IMR-90 (cell line): ENCODE measurements at regions not wholly inside any gene's neighbourhood (a gene's known extent, or its start where the extent isn't known, plus 50 kb on each side); places are given as distances from the start of the nearest gene placed in this dataset.

Experiments
- ATAC-seq: fragments of 200-7000 bp; cut with Tn5 transposase; 2 replicates; pipeline ENCODE4 v1.9.1; 2020; ENCODE audit warnings: low read depth, mild to moderate bottlenecking, moderate library complexity
- BruUV-seq: library from RNA; stranded (reverse); fragments of 400-500 nt; replicated peaks from 2 replicates; lab custom pipeline; 2021; lab: Mats Ljungman, UMichigan
- CTCF ChIA-PET: fragments of 300-600 bp; formaldehyde crosslinking; extraction: SDS; loops from one replicate; lab custom pipeline; 2021; ENCODE audit warnings: antibody characterized with exemption; lab: Yijun Ruan, JAX
- POLR2A ChIA-PET: fragments of 300-600 bp; sonication (Branson Sonifier 250); formaldehyde crosslinking; loops from one replicate; lab custom pipeline; 2022; ENCODE audit warnings: antibody characterized with exemption; ENCODE audit not compliant: unreplicated experiment; lab: Charles Lee
- DNase-seq: peaks from one replicate; pipeline ENCODE4 v3.0.0; 2013
- H2AFZ ChIP-seq: replicated peaks from 2 replicates; pipeline ENCODE3; 2013; ENCODE audit warnings: low read length, mild to moderate bottlenecking; ENCODE audit not compliant: poor library complexity
- H2AK5ac ChIP-seq: 2 replicates; pipeline ENCODE4 v1.6.1; 2013; ENCODE audit warnings: low read depth, low read length, inconsistent platforms
- H2AK9ac ChIP-seq: replicated peaks from 2 replicates; pipeline ENCODE3; 2013; ENCODE audit warnings: mild to moderate bottlenecking, low read depth, low read length, moderate library complexity; ENCODE audit not compliant: poor library complexity
- H2BK120ac ChIP-seq: 2 replicates; pipeline ENCODE4 v1.6.1; 2013; ENCODE audit warnings: low read depth, low read length, inconsistent platforms
- H2BK15ac ChIP-seq: 3 replicates; pipeline ENCODE4 v1.6.1; 2013; ENCODE audit warnings: low read depth, low read length, inconsistent platforms
- H2BK20ac ChIP-seq: 2 replicates; pipeline ENCODE4 v1.6.1; 2013; ENCODE audit warnings: low read depth, mild to moderate bottlenecking, inconsistent platforms, low read length, moderate library complexity
- H2BK5ac ChIP-seq: 2 replicates; pipeline ENCODE4 v1.6.1; 2013; ENCODE audit warnings: mild to moderate bottlenecking, low read depth, low read length, inconsistent platforms; ENCODE audit not compliant: poor library complexity, severe bottlenecking
- H3K14ac ChIP-seq: replicated peaks from 2 replicates; pipeline ENCODE4 v1.6.1; 2013; ENCODE audit warnings: low read depth, low read length, inconsistent platforms
- H3K18ac ChIP-seq: 2 replicates; pipeline ENCODE4 v1.6.1; 2013; ENCODE audit warnings: low read depth, low read length, control low read depth
- H3K23ac ChIP-seq: 2 replicates; pipeline ENCODE4 v1.6.1; 2013; ENCODE audit warnings: low read depth, low read length, inconsistent platforms
- H3K27ac ChIP-seq: 2 replicates; pipeline ENCODE4 v1.5.1; 2013; ENCODE audit warnings: mild to moderate bottlenecking, control low read depth, low read length; ENCODE audit not compliant: insufficient read depth
- H3K27me3 ChIP-seq: 2 replicates; pipeline ENCODE4 v1.6.1; 2013; ENCODE audit warnings: low read length; ENCODE audit not compliant: control insufficient read depth, insufficient read depth
- H3K36me3 ChIP-seq: 2 replicates; pipeline ENCODE4 v1.6.1; 2013; ENCODE audit warnings: low read length, mixed read lengths; ENCODE audit not compliant: control insufficient read depth, insufficient read depth
- H3K4ac ChIP-seq: 2 replicates; pipeline ENCODE4 v1.6.1; 2013; ENCODE audit warnings: low read depth, low read length, inconsistent platforms
- H3K4me1 ChIP-seq: 2 replicates; pipeline ENCODE4 v1.6.1; 2013; ENCODE audit warnings: low read length, mixed read lengths; ENCODE audit not compliant: control insufficient read depth, insufficient read depth
- H3K4me2 ChIP-seq: 2 replicates; pipeline ENCODE4 v1.6.1; 2013; ENCODE audit warnings: low read depth, mild to moderate bottlenecking, control low read depth, low read length, moderate library complexity
- H3K4me3 ChIP-seq: 2 replicates; pipeline ENCODE4 v1.5.1; 2013; ENCODE audit warnings: low read depth, mild to moderate bottlenecking, control low read depth, low read length, moderate library complexity; ENCODE audit not compliant: insufficient read depth
- H3K56ac ChIP-seq: 2 replicates; pipeline ENCODE4 v1.6.1; 2013; ENCODE audit warnings: low read length, inconsistent platforms; ENCODE audit not compliant: insufficient read depth; ENCODE audit errors: extremely low read depth
- H3K79me1 ChIP-seq, 2 experiments: 2 replicates each; pipeline ENCODE4 v1.6.1; 2013; ENCODE audit warnings: low read length in 2 of 2, inconsistent platforms in 1 of 2, low read depth in 1 of 2
- H3K9ac ChIP-seq: 2 replicates; pipeline ENCODE4 v1.6.1; 2013; ENCODE audit warnings: low read depth, low read length, control low read depth
- H3K9me1 ChIP-seq: 2 replicates; pipeline ENCODE4 v1.6.1; 2013; ENCODE audit warnings: low read length, inconsistent platforms; ENCODE audit not compliant: insufficient read depth
- H3K9me3 ChIP-seq: 2 replicates; pipeline ENCODE4 v1.6.1; 2013; ENCODE audit warnings: low read length; ENCODE audit not compliant: control insufficient read depth, insufficient read depth
- H4K20me1 ChIP-seq: 2 replicates; pipeline ENCODE4 v1.6.1; 2013; ENCODE audit warnings: low read length, inconsistent platforms; ENCODE audit not compliant: insufficient read depth
- H4K5ac ChIP-seq: 2 replicates; pipeline ENCODE4 v1.6.1; 2013; ENCODE audit warnings: mild to moderate bottlenecking, low read depth, low read length, control low read depth
- H4K8ac ChIP-seq, 2 experiments: 2 replicates each; pipeline ENCODE4 v1.6.1; 2013; ENCODE audit warnings: low read depth in 2 of 2, low read length in 2 of 2, control low read depth in 1 of 2, inconsistent platforms in 1 of 2
- H4K91ac ChIP-seq: 2 replicates; pipeline ENCODE4 v1.6.1; 2013; ENCODE audit warnings: low read depth, low read length, inconsistent platforms; ENCODE audit not compliant: insufficient read depth
- CEBPB ChIP-seq: IDR thresholded peaks from 2 replicates; pipeline ENCODE4 v1.6.1; 2012; ENCODE audit warnings: low read depth, low read length, improper control_type of control experiment
- CHD1 ChIP-seq: IDR thresholded peaks from 2 replicates; pipeline ENCODE4 v1.6.1; 2012; ENCODE audit warnings: low read depth, low read length, improper control_type of control experiment
- CTCF ChIP-seq: conservative IDR thresholded peaks from 2 replicates; pipeline ENCODE4 v1.5.1; 2012; ENCODE audit warnings: mild to moderate bottlenecking, low read depth, low read length, improper control_type of control experiment
- MAFK ChIP-seq: IDR thresholded peaks from 2 replicates; pipeline ENCODE4 v1.6.1; 2012; ENCODE audit warnings: low read depth, low read length, improper control_type of control experiment
- NFE2L2 ChIP-seq: fragments of 150-350 bp; IDR thresholded peaks from 2 replicates; pipeline ENCODE4 v1.6.1; 2016; ENCODE audit warnings: low read depth, mild to moderate bottlenecking, low read length
- RFX5 ChIP-seq: IDR thresholded peaks from 2 replicates; pipeline ENCODE4 v1.8.0; 2012; ENCODE audit warnings: low read depth, mild to moderate bottlenecking, low read length, moderate library complexity
- WGBS, 2 experiments: methylation state at CpG; one replicate each; pipeline versions ENCODE4 v1.1.5 to v1.1.7; 2013; ENCODE audit warnings: missing lambda C conversion rate in 2 of 2; ENCODE audit not compliant: insufficient read length in 1 of 2; ENCODE audit errors: extremely low coverage in 2 of 2; 5-methylcytosine and 5-hydroxymethylcytosine counted together
- dilution Hi-C: fragments of 300-500 bp; cut with HindIII; formaldehyde crosslinking; loops from one replicate; pipeline ENCODE4 v1.14.3; 2018; ENCODE audit warnings: low sequenced_read_pairs; ENCODE audit not compliant: unreplicated experiment
- in situ Hi-C: fragments of 300-500 bp; cut with MboI; formaldehyde crosslinking; loops from 3 replicates; pipeline ENCODE4 v1.14.3; 2019; ENCODE audit warnings: low sequenced_read_pairs, inconsistent platforms, mixed read lengths
- intact Hi-C: fragments of 100-400 bp; cut with micrococcal nuclease; formaldehyde crosslinking; loops from 2 replicates; pipeline ENCODE4 v1.10.0; 2022

GRCh38 chr9:117825609-117826347 lies 121.6 kb downstream of the TLR4 start:
- POLR2A ChIA-PET = no interaction called here
- no peak overlapping the region for H3K9ac ChIP-seq
- no peaks in the 10 kb centered on the region for H3K27me3 ChIP-seq
- intact Hi-C loops = no loop called here
- no peaks in the 10 kb centered on the region for H3K4me1 ChIP-seq
- no peaks in the 10 kb centered on the region for H3K79me1 ChIP-seq
- H3K14ac ChIP-seq = no peak overlapping the region
- no peak overlapping the region for H3K56ac ChIP-seq
- H2BK20ac ChIP-seq = no peak overlapping the region
- peaks cover 7% of the 10 kb centered on the region for H3K9me3 ChIP-seq
- H2AK5ac ChIP-seq = no peak overlapping the region
- no peak overlapping the region for H3K4me3 ChIP-seq
- no peak overlapping the region for H2BK120ac ChIP-seq
- H3K36me3 ChIP-seq = no peaks in the 10 kb centered on the region
- H2AFZ ChIP-seq = no peak overlapping the region
- no peak overlapping the region for H2BK5ac ChIP-seq
- in situ Hi-C loops = no loop called here
- CTCF ChIA-PET = no interaction called here
- no peak overlapping the region for H2BK15ac ChIP-seq
- H4K8ac ChIP-seq = no peak overlapping the region
- H3K4me2 ChIP-seq = no peak overlapping the region
- DNase-seq (no peak), ATAC-seq (no peak)
- dilution Hi-C loops = no loop called here
- WGBS, 2 experiments = no CpG with 5 or more reads among the region's 4 CpGs
- TF ChIP-seq NFE2L2 (no peak), CTCF (no peak), CEBPB (no peak), MAFK (no peak), RFX5 (no peak), CHD1 (no peak)
- no peak overlapping the region for H2AK9ac ChIP-seq
- no peaks in the 10 kb centered on the region for H4K20me1 ChIP-seq
- H4K5ac ChIP-seq = no peak overlapping the region
- H3K23ac ChIP-seq = no peak overlapping the region
- no peak overlapping the region for H3K4ac ChIP-seq
- H3K18ac ChIP-seq = no peak overlapping the region
- no peaks in the 10 kb centered on the region for H3K9me1 ChIP-seq
- H4K91ac ChIP-seq = no peak overlapping the region
- BruUV-seq = no TSS peak
- H3K27ac ChIP-seq = no peak overlapping the region
